Right lobe of liver (tissue), 4 donors: ENCODE measurements at regions not wholly inside any gene's neighbourhood (a gene's known extent, or its start where the extent isn't known, plus 50 kb on each side); places are given as distances from the start of the nearest gene placed in this dataset.

ENCODE experiments used
- CTCF ChIP-seq, 4 donors: fragments of 200-600 bp in 3 of 4; fragments of 450-650 bp in 1 of 4; IDR thresholded peaks; one replicate each; pipeline versions ENCODE4 v1.5.1 to v1.8.0; 2016 to 2022; ENCODE audit warnings: antibody characterized with exemption in 4 of 4, mild to moderate bottlenecking in 2 of 4
- POLR2A ChIP-seq: fragments of 450-650 bp; IDR thresholded peaks from one replicate; pipeline ENCODE4 v1.6.1; 2017; ENCODE audit warnings: antibody characterized with exemption, mild to moderate bottlenecking
- donor health status: DM: no; HTN: no; CAD: no.
- donor health status: DM: no; HTN: no; CAD: no.
- donor health status: DM: no; HTN: yes; CAD: no.

- TF ChIP-seq CTCF (IDR thresholded peaks at IDR 0.05), result no peak
- TF ChIP-seq POLR2A, result no peak
Observed at GRCh38 chr10:30199376-30200016, 140.1 kb upstream of the JCAD start.
